Calu3 (cell line): ENCODE measurements at regions not wholly inside any gene's neighbourhood (a gene's known extent, or its start where the extent isn't known, plus 50 kb on each side); places are given as distances from the start of the nearest gene placed in this dataset.

ENCODE experiments used
- BruUV-seq: library from RNA; stranded (reverse); fragments of 400-500 nt; replicated peaks from 2 replicates; lab custom pipeline; 2021; lab: Mats Ljungman, UMichigan
- CTCF ChIA-PET: fragments of 300-600 bp; sonication (Branson Sonifier 250); formaldehyde crosslinking; loops from one replicate; lab custom pipeline; 2022; ENCODE audit warnings: antibody characterized with exemption; lab: Charles Lee
- DNase-seq: peaks from one replicate; pipeline ENCODE4 v3.0.0; 2022
- H3K27ac Mint-ChIP-seq: one replicate; pipeline ENCODE4 v1.8.0; 2022; ENCODE audit warnings: mixed read lengths; ENCODE audit not compliant: unreplicated experiment
- H3K27me3 Mint-ChIP-seq: one replicate; pipeline ENCODE4 v1.8.0; 2022; ENCODE audit warnings: mixed read lengths; ENCODE audit not compliant: unreplicated experiment
- H3K36me3 Mint-ChIP-seq: one replicate; pipeline ENCODE4 v1.8.0; 2022; ENCODE audit warnings: mild to moderate bottlenecking, moderate library complexity, mixed read lengths; ENCODE audit not compliant: insufficient read depth, unreplicated experiment
- H3K4me1 Mint-ChIP-seq: one replicate; pipeline ENCODE4 v1.8.0; 2022; ENCODE audit warnings: mild to moderate bottlenecking, low read depth, mixed read lengths; ENCODE audit not compliant: unreplicated experiment
- H3K4me3 Mint-ChIP-seq: one replicate; pipeline ENCODE4 v1.8.0; 2022; ENCODE audit warnings: mild to moderate bottlenecking, low read depth, moderate library complexity, mixed read lengths; ENCODE audit not compliant: unreplicated experiment
- H3K9me3 Mint-ChIP-seq: one replicate; pipeline ENCODE4 v1.8.0; 2022; ENCODE audit warnings: low read depth, mixed read lengths; ENCODE audit not compliant: unreplicated experiment
- CTCF ChIP-seq: fragments of 200-600 bp; IDR thresholded peaks from one replicate; pipeline ENCODE4 v1.8.0; 2022; ENCODE audit warnings: antibody characterized with exemption; ENCODE audit not compliant: unreplicated experiment
- intact Hi-C: fragments of 100-400 bp; cut with micrococcal nuclease; formaldehyde crosslinking; loops from one replicate; pipeline ENCODE4 v1.10.0; 2022; ENCODE audit not compliant: unreplicated experiment

GRCh38 chr18:2301316-2301715, 270.0 kb downstream of the METTL4 start:
- no peak for DNase-seq
- TF ChIP-seq CTCF = no peak
- peak overlapping the region; percentile 12 for H3K27ac Mint-ChIP-seq
- CTCF ChIA-PET = no interaction called here
- H3K9me3 Mint-ChIP-seq = peaks cover 3% of the 10 kb centered on the region
- H3K4me1 Mint-ChIP-seq = peaks cover 48% of the 10 kb centered on the region
- peaks cover 14% of the 10 kb centered on the region for H3K36me3 Mint-ChIP-seq
- intact Hi-C loops = loop anchor here (10.0 kb wide), 4 partner anchors 77 to 243 kb away; no protein-coding TSS in a partner anchor
- H3K27me3 Mint-ChIP-seq = no peaks in the 10 kb centered on the region
- no TSS peak for BruUV-seq
- H3K4me3 Mint-ChIP-seq = no peak overlapping the region

DNA sequence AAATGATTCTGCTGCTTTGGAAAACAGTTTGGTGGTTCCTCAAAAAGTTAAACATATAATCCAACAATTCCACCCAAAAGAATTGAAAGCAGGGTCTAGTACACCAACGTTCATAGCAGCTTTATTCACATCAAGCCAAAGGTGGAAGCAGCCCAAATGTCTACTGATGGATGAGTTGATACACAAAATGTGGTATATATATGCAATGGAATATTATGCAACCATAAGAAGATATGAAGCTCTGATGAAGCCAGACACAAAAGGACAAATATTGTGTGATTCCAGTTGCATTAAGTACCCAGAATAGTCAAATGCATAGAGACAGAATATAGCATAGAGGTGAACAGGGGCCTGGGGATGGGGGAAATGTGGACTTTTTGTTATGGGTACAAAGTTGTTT, 269.3 kb downstream of the METTL4 start:
- H3K36me3 Mint-ChIP-seq = peaks cover 14% of the 10 kb centered on the region
- no TSS peak for BruUV-seq
- intact Hi-C loops = loop anchor here (10.0 kb wide), 4 partner anchors 77 to 243 kb away; no protein-coding TSS in a partner anchor

DNA sequence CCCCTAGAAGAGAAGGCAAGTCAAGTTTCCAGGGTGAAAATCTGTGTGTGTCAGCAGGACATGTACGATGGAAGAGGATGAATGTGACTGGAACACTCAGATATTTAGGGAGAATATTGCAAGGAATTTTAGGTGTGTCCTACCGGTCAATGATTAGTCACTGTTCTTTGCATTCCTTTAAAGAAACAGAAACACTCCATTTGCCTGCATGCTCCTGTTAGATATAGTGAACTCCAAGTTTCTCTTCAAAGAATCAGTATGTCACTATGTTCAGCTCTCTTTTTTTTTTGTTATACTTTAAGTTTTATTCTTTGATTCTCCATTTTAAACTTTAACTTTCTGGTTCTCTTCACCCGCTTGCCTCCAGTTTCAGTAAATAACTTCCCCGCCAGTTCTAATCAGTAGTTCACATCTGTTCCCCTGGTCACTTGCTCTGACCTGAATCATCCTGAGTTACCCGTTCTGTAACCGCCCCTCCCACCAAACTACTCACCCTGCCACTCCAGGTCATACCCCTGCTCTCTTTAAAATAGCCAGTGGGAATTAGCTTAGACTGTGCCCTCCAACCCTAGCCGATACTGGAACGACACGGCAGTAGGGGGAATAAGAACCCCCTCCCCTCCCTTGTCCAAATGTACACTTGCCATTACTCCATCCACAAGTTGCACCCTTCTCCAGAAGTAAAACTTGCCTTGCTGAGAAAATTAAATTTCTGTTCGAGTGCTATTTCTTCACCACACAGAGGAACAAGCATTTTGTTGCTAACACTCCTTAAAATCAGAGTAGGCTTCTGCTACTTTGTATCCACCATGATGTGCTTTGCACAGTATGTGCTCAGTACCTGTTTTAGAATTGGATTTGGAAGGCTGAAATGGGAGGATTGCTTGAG, 268.4 kb downstream of the METTL4 start:
- Mint-ChIP-seq H3K4me1 (peaks cover 57% of the 10 kb centered on the region), H3K4me3 (peak overlapping the region; percentile 58), H3K27ac (peak overlapping the region; percentile 87), H3K9me3 (peaks cover 3% of the 10 kb centered on the region), H3K27me3 (no peaks in the 10 kb centered on the region), H3K36me3 (peaks cover 14% of the 10 kb centered on the region)
- DNase-seq = peak; percentile 57
- BruUV-seq = no TSS peak
- intact Hi-C loops = loop anchor here (10.0 kb wide), 4 partner anchors 78 to 242 kb away; no protein-coding TSS in a partner anchor
- CTCF ChIA-PET = no interaction called here
- TF ChIP-seq CTCF = no peak

More for the DNA sequence above, 269.3 kb downstream of the METTL4 start:
- Mint-ChIP-seq H3K4me3 (peak overlapping the region; percentile 58), H3K27ac (peak overlapping the region; percentile 87), H3K9me3 (peaks cover 3% of the 10 kb centered on the region), H3K4me1 (peaks cover 54% of the 10 kb centered on the region), H3K27me3 (no peaks in the 10 kb centered on the region)
- no peak for TF ChIP-seq CTCF
- CTCF ChIA-PET = no interaction called here
- no peak for DNase-seq

- peak overlapping the region; percentile 58 for H3K4me3 Mint-ChIP-seq
These were observed 267.6 kb downstream of the METTL4 start for GRCh38 chr18:2303517-2304238.

More at GRCh38 chr18:2303517-2304238, 267.6 kb downstream of the METTL4 start:
- DNase-seq = no peak
- Mint-ChIP-seq H3K27me3 (no peaks in the 10 kb centered on the region), H3K36me3 (peaks cover 14% of the 10 kb centered on the region), H3K4me1 (peaks cover 62% of the 10 kb centered on the region), H3K27ac (peak overlapping the region; percentile 87), H3K9me3 (peaks cover 8% of the 10 kb centered on the region)
- TF ChIP-seq CTCF = no peak
- no TSS peak for BruUV-seq
- CTCF ChIA-PET = no interaction called here
- intact Hi-C loops = loop anchor here (10.0 kb wide), 4 partner anchors 79 to 241 kb away; no protein-coding TSS in a partner anchor
